GM18858 (cell line): ENCODE measurements at regions not wholly inside any gene's neighbourhood (a gene's known extent, or its start where the extent isn't known, plus 50 kb on each side); places are given as distances from the start of the nearest gene placed in this dataset.

Experiments
- ATAC-seq: cut with Tn5 transposase; IDR thresholded peaks from one replicate; pipeline ENCODE4 v1.9.1; 2021; ENCODE audit not compliant: unreplicated experiment

DNA sequence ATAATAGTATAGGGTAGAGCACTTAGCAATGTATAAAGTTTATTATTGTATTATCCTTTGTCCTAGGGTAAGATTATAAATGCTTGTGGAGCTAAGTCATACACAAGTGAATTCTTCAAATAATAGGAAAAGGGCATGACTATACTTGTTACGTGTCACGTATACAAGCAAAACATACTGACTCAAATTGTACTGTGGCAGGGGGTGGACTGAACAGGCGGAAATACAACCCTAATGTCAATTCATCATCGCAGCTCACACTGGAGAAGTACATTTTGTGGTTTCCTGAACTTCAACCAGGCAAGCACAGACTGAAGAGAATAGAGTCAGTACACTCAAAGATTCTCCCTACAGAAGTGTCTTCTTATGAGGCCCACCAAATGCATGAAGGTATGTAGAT, 201.0 kb downstream of the MBD2 start:
- ATAC-seq: no peak

DNA sequence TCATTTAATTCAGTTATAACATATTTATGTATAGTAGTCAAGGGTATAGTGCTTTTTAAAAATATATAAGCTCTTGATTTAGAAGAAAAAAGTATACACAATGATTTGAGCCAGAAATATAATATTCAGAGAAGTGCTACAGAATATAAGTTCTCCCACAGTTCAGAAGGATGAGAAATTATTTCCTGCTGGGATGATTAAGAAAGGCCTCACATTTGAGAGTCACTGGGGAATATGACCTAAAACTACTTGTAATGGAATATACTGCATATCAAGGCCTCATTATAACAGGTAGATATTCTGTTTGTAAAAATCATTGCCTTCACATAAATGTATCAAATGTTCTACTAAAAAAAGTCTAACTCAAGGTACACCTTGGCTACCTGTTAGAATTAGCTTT, 203.5 kb downstream of the MBD2 start:
- ATAC-seq: no peak

DNA sequence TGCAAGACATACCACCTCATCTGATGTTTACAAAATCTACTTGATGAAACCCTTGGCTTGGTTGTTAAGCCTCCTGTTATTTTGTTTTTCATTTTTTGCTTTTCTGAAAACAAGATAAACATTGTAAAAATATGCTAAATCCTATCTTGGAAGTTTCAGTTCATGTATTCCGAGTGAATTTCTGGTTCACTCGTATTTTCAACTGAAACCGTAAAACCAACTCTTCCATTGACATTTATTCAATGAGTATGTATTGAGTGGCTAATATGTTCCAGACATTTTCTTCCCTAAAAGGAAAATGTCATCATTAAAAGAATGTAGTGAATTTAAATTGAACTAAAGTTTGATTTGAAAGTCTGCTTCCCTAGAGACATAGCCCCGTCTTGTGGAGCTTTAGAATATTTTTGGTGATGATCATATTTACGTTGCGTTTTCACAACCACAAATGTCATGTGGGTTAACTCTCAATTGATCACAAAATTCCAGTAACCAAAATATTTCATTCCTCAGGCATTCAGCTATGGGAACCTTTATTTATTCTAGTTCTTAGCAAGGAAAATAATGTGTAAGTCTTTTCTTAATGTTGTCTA, 204.2 kb downstream of the MBD2 start:
- ATAC-seq: no peak

DNA sequence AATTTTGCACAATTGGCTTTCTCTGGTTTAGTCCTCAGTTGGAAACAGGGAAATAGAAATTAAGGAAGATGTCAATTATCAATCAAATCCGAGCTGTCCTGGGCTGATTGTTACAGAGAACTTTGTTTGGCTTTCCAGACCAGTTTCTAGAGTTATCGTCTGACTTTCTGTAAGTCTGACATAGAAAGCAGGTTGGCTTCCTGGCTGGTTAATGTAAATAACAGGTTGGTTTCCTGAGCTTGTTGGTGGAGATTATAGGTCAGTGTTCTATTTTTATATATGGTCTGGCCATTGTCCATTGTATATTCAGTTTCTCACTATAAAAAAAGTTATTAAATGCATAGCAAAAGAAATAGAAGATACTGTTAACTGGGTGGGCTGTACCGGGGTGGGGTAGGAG, 204.8 kb downstream of the MBD2 start:
- ATAC-seq: no peak

DNA sequence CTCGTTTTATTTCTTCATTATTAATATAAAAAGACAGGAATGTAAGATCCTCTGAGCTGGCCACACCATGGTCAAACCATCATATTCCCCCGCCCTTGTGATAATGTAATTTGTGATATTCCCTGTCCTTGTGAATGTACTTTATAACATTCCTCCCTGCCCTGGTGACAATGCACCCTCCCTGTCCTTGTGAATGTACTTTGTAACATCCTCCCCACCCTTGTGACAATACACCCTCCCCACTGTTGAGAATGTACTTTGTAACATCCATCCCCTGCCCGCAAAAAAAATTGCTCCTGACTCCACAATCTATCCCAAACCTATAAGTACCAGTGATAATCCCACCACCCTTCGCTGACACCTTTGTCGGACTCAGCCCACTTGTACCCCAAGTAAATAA, 211.0 kb downstream of the MBD2 start:
- ATAC-seq: no peak

DNA sequence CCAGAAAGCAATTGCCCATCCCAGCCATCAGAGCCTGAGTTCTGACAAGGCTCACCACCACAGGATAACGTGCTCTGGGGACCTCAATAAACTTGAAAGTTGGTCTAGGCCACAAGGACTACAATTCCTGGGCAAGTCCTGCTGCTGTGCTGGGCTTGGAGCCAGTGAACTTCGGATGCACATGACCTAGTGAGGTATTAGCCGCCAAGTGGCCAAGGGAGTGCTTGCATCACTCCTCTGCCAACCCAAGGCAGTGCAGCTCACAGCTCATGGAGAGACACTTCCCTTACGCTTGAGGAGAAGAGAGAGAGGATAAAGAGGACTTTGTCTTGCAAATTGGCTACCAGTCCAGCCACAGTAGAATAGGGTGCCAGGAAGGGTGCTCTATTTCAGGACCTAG, 219.6 kb downstream of the MBD2 start:
- no peak for ATAC-seq

DNA sequence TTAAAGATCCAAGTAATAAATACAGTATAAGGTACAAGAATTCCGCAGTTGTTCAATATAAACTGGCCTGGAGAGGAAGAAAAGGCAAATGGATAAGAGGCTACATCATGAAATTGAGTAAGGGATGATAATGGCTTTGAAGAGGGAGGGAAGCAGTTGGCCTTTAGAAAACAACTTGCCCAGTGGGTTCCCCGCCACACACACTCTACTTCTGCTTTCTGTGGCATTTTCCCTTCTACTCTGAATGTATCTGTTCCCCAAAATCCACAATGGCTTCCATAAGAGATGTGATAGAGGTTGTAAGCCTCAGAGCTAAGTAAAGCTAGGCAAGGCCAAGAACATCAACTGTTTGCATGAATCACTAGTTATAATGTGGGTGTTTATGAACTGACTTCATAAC, 221.3 kb downstream of the MBD2 start:
- no peak for ATAC-seq

DNA sequence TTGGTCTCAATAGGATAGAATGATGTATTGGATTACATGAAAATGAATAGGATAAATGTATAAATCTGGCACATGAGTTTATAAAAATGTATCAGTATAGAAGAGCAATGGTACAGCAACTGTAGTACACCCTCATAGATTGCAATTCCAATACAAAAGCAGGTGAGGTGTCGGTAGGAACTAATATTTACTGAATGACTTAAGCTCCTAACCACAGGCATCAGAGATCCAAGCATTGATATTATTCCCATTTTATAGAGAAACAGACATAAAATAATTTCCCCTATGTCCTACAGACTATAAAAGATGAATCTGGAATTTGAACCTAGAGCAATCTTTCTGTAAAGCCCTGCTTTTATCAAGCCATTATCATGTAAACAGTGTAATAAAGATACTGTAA, 227.4 kb downstream of the MBD2 start:
- no peak for ATAC-seq

DNA sequence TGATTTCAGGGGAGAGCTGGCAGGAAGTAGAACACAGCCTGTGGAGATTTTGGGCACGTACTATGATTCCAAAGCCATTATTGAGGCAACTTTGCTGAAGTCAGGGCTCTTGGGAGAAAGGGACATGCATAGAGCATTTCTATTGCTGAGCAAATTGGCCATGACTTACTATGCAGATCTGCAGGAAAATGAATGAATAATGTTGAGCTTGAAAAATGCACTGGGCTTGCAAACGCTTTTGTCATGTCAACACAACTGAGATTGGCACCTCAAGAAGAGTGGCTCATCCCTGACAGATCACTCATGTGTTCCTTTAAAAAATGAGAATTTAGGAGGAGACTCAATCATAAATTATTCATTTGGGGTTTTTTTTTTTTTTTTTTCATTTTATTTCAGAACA, 230.5 kb downstream of the MBD2 start:
- no peak for ATAC-seq

DNA sequence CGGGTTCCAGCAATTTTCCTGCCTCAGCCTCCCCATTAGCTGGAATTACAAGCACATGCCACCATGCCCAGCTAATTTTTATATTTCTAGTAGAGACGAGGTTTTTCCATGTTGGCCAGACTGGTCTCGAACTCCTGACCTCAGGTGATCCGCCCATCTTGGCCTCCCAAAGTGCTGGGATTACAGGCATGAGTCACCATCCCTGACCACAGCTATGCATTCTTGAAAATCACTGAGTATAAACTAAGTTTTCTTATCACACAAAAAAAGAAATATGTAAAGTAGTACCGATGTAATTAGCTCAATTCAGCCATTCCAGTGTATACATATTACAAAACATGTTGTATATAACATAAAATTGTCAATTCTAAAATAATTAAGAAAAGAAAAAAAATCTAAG, 232.7 kb downstream of the MBD2 start:
- ATAC-seq: no peak

DNA sequence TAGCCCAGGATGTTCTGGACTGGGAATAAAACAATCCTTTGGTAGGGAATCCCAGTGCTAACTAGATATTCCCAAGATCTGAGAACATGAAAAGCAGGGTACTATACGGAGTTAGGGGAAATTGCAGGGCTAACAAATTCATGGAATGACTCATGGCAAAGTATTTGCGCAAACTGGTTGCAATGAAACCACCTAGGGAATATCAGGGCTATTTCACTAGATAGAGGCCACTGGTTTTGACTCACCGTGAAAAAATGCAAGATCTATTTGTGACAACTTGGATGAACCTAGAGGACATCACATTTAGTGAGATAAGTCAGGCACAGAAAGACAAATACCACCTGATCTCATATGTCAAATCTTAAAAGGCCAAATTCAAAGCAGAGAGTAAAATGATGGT, 233.3 kb downstream of the MBD2 start:
- ATAC-seq: no peak

DNA sequence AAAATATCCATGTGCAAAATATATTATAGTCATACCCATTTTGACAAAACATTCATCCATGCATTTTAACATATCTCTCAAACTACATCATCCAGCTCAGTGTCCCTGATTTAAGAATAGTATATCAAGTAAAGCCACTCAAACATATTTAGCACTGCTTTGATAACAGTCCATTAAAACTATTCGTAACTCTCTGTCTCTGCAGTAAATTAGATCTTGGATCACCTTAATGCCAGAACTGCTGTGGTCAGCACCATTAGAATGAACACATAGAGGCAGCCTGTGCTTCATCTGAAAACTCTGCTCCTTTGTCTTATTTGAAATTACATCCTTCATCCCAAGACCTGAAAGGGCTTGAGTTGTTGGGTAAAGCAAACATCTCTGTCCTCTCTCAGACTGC, 234.0 kb downstream of the MBD2 start:
- ATAC-seq: no peak

DNA sequence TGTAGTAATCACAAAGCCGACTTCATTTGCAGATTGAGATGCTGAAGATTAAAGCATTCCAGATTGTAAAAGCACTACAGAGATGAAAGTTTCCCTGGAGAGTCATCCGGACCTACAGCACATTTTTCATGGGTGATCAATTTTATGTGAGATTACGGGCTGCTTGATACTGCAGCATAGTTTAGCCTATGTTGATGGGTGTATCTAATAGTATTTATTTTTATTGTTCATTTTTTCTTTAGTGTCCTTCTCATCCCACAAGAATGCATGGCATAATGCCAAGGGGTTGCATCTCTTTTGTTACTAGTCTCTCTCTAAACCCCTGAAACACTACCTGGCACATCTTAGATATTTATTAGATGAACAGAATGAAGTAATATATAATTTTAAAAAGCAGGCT, 240.4 kb downstream of the MBD2 start:
- no peak for ATAC-seq

DNA sequence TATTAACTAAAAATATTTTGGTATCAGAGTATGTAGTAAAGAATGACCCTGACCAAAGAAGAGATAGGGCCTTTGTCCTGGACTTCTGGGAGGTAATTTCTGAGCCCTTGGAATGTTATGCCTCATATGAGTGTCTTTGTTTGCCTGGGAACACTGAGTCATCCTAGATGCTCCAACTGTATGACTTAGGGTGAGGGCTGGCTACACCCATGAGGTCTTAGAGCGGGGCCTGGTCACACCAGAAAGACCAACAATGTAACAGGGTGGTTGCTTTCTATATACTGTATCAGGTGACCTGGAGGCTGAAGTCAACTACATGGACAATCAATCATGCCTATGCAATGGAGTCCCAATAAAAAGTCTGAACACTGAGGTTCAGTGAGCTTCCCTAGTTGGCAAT, 253.1 kb downstream of the MBD2 start:
- ATAC-seq: no peak

DNA sequence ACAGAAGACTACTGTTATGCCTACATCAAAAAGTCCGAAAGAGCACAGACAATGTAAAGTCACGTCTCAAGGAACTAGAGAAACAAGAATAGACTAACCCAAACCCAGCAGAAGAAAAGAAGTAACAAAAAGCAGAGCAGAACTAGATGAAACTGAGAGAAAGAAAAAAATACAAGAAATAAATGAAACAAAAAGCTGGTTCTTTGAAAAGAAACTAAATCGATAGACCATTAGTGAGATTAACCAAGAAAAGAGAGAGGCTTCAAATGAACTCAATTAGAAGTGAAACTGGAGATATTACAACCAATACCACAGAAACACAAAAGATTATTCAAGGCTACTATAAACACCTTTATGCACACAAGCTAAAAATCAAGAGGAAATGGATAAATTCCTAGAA, 271.8 kb downstream of the MBD2 start:
- ATAC-seq: peak; percentile 75

DNA sequence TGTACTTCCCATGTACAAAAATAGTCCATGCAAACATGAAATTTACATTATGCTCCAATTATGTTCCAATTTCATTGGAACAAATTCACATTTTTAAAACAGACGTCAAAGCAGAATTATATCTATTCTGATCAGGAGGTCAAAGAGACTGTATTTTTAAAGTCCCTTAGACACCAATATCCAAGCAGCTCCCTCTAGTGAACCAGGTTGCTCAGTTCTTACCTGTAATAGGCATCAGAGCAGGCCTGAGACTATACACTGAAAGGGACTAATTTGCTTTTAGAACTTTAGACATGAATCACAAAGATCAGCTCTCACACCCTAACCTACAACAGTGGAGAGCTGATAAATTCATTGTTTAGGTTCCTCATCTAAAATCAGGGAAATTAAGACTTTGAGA, 273.9 kb downstream of the MBD2 start:
- ATAC-seq: no peak

DNA sequence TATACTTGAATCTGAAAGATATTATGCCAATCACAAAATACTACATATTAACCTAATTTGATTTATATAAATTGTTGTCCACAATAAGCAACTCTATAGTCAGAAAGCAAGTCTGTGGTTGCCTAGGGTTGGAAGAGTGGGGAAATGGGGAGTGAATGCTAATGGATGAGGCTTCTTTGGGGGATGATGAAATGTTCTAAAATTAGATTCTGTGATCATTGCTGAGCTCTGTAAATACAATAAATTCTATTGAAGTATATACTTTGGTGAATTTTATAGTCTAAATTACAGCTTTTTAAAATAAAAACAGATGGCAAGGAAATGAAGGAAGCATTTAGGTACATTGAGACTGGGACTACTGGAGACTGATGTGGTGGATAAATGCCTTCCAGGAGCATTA, 275.5 kb downstream of the MBD2 start:
- ATAC-seq: no peak

DNA sequence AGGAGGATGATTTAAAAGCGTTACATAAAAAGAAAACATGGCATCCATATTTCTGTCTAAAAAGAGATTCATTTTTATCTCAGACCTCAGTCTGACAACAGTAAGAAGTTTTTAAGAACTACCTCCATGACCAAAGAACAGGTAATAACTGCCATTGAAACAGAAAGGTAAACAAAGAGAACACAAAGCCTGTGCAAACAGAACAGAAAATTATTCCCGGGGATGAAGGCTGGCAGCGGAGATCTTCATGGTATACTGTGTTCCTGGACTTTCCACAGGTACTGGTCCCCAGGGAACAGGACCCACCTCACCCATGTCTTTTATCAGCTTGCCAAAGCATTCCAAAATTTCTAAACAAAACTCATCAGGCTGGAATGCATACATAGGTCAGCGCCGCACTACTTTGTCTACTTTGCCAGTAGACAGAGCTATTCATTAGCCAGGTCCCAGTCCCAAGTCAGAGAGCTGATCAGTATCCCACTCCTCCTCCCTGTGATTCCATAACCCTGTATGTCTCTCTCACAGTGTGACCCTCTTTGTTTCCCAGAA, 277.3 kb downstream of the MBD2 start:
- ATAC-seq: no peak

DNA sequence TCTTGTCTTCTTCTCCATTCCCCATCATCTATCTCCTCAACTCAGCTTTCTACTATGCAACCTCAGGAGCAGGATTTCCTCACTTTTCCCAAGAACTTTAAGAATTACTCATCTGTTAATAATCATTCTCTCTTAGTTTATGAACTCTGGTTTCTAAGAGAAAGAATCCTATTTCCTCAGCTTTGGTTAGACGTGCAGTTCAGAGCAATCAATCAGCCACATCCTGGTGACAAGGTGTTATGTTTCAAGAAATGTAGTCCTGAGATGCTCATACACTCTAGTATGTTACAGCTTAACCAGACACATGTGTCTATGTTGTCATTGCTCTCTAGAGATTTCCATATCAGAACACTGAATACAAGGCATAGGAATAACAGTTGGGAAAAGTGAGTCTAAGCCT, 277.9 kb downstream of the MBD2 start:
- ATAC-seq: no peak

DNA sequence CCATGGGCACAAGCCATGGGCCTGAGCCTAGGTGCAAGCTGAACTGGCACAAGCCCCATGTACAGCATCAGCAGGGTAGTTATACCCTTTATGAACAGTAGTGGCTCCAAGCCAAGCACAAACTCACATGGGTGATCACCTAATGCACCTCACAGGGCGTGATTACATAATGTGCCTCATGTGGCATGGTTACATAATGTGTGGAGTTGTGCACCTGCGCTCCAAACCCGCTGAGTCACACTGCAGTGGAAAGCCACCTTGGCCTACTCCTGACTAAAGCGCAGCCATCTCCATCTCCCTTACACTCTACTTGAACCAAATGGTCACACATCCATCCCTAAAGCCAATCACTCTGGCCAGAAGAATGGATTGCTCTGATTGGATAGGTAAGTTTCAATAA, 279.7 kb downstream of the MBD2 start:
- no peak for ATAC-seq

DNA sequence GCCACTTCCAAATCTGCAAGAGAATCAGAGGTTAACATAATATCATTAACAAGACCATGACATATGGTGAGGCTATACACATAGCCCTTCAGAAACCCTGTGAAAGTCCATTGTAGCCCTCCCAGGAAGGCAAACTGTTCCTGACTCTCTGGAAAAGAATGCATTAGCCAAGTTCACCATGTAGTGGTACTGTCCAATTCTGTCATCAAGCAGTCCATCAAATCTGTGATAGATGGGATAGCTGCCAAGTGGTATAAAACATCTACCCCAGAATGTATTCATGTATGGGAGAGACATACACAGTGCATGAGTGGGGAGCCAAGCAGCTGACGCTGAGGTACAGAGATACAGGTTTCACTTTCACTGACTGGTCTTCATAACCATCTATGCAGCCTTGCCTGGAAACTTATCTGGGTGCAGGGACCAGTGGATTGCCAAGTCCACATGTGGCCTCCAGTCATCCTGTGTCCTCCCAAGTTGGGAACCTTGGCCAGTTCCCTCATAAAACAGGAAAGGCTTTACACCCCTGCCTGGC, 281.1 kb downstream of the MBD2 start:
- no peak for ATAC-seq

DNA sequence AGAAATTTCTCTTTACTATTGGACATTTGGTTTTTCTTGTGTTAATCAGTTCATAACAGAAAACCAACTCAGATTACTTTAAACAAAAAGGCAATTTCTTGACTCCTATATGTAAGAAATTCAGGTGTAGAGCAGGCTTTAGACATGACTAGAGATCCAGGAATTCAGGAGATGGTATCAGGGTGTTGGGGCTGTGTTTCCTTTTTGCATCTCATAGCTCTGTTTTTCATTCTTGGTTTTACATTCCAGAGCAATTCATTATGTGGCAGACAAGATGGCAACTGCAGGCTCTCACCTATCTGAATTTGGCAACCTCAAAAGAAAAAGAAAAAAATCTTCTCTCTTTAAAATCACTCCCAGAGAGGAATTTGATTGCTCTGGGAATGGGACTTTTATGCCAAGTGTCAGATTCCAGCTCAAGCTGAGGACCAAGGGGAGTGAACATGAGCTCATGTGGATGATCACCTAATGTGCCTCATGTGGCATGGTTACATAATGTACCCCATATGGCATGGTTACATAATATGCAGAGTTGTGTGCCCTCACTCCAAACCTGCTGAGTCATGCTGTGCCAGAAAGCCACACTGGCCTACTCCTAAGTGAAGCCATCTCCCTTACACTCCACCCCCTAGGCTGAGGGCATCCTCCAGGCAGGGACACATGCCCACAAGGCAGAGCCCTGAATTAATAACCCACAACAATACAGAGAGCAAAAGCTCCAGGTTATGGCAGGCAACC, 282.7 kb downstream of the MBD2 start:
- no peak for ATAC-seq

DNA sequence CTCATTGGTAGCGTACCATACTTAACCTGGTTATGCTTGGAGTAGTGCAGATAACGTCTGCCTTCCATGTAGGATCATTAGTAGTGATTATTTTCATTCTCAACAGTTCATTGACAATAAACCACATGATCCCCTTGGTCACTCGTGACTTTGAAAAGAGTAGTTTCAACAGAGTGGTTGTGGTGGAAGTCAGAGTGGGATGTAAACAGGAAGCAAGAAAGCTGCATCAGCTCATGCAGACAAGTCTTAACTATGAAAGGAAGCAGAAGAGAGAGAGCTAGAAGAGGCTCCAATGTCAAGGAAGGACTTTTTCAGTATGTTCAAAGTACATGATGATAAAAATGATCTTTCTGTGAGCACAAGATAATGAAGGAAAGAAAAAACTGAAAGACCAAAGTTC, 287.4 kb downstream of the MBD2 start:
- no peak for ATAC-seq
